HG03064 (cell line): ENCODE measurements at regions not wholly inside any gene's neighbourhood (a gene's known extent, or its start where the extent isn't known, plus 50 kb on each side); places are given as distances from the start of the nearest gene placed in this dataset.
"Not testable (repeated sequence)": the region's sequence is repeated elsewhere in the genome, so short reads cannot be mapped to it uniquely, and the experiment has no call there.

Source experiments
- ATAC-seq: cut with Tn5 transposase; IDR thresholded peaks from one replicate; pipeline ENCODE4 v1.9.1; 2021; ENCODE audit warnings: low read depth; ENCODE audit not compliant: unreplicated experiment

- no peak for ATAC-seq
Measured at GRCh38 chr11:80930038-80930437, 1489.2 kb upstream of the TENM4 start.

- no peak for ATAC-seq
Measured at GRCh38 chr11:80929031-80929805, 1488.4 kb upstream of the TENM4 start.

GRCh38 chr11:80925321-80925720 is 1484.5 kb upstream of the TENM4 start:
- no peak for ATAC-seq

- not testable (repeated sequence) for ATAC-seq
Measured at GRCh38 chr11:80921310-80921709, 1480.5 kb upstream of the TENM4 start.

- ATAC-seq = no peak
Measured at GRCh38 chr11:80916173-80916798, 1475.5 kb upstream of the TENM4 start.

- no peak for ATAC-seq
Measured at GRCh38 chr11:80914311-80914710, 1473.5 kb upstream of the TENM4 start.

GRCh38 chr11:80911666-80912065 is 1470.8 kb upstream of the TENM4 start:
- no peak for ATAC-seq

- peak; percentile 69 for ATAC-seq
Measured at GRCh38 chr11:80900265-80900664, 1459.4 kb upstream of the TENM4 start.

- no peak for ATAC-seq
Measured at GRCh38 chr11:80899381-80899780, 1458.6 kb upstream of the TENM4 start.

- no peak for ATAC-seq
Measured at GRCh38 chr11:80898910-80899309, 1458.1 kb upstream of the TENM4 start.

- ATAC-seq = no peak
Measured at GRCh38 chr11:80886684-80887083, 1445.9 kb upstream of the TENM4 start.

- ATAC-seq = no peak
Measured at GRCh38 chr11:80873310-80873999, 1432.6 kb upstream of the TENM4 start.

- ATAC-seq = no peak
Measured at GRCh38 chr11:80872116-80872728, 1431.4 kb upstream of the TENM4 start.

GRCh38 chr11:80868831-80869230 is 1428.0 kb upstream of the TENM4 start:
- no peak for ATAC-seq

- ATAC-seq = no peak
Measured at GRCh38 chr11:80862011-80862410, 1421.2 kb upstream of the TENM4 start.

- no peak for ATAC-seq
Measured at GRCh38 chr11:80861193-80861592, 1420.4 kb upstream of the TENM4 start.

- no peak for ATAC-seq
Measured at GRCh38 chr11:80860632-80861031, 1419.8 kb upstream of the TENM4 start.

GRCh38 chr11:80856066-80856465 is 1415.2 kb upstream of the TENM4 start:
- no peak for ATAC-seq

GRCh38 chr11:80855426-80855825 is 1414.6 kb upstream of the TENM4 start:
- ATAC-seq = no peak

- no peak for ATAC-seq
Measured at GRCh38 chr11:80849253-80849652, 1408.4 kb upstream of the TENM4 start.

GRCh38 chr11:80846979-80847378 is 1406.1 kb upstream of the TENM4 start:
- peak; percentile 92 for ATAC-seq
